Panc1 (cell line): ENCODE measurements at regions not wholly inside any gene's neighbourhood (a gene's known extent, or its start where the extent isn't known, plus 50 kb on each side); places are given as distances from the start of the nearest gene placed in this dataset.

Source experiments
- POLR2AphosphoS5 ChIP-seq: IDR thresholded peaks from 2 replicates; pipeline ENCODE4 v1.6.1; 2012; ENCODE audit warnings: mild to moderate bottlenecking, low read depth, low read length, moderate library complexity
- SIN3A ChIP-seq: IDR thresholded peaks from 2 replicates; pipeline ENCODE4 v1.6.1; 2012; ENCODE audit warnings: low read depth, mild to moderate bottlenecking, low read length, moderate library complexity, borderline replicate concordance; ENCODE audit not compliant: insufficient read depth
- TCF7L2 ChIP-seq: IDR thresholded peaks from 2 replicates; pipeline ENCODE4 v1.6.1; 2011; ENCODE audit warnings: mild to moderate bottlenecking, low read depth, low read length, inconsistent platforms
- TF ChIP-seq, protein P1 (sequence below): fragments of 450-650 bp; IDR thresholded peaks from 2 replicates; pipeline ENCODE4 v1.5.1; 2017; ENCODE audit warnings: mild to moderate bottlenecking
- TF ChIP-seq, protein P2 (sequence below), 2 experiments: IDR thresholded peaks; 2 replicates each; pipeline ENCODE4 v1.6.1; 2011 to 2012; ENCODE audit warnings: low read depth in 2 of 2, control low read depth in 1 of 2, low read length in 1 of 2, mild to moderate bottlenecking in 1 of 2, moderate library complexity in 1 of 2; ENCODE audit not compliant: insufficient read depth in 1 of 2

DNA sequence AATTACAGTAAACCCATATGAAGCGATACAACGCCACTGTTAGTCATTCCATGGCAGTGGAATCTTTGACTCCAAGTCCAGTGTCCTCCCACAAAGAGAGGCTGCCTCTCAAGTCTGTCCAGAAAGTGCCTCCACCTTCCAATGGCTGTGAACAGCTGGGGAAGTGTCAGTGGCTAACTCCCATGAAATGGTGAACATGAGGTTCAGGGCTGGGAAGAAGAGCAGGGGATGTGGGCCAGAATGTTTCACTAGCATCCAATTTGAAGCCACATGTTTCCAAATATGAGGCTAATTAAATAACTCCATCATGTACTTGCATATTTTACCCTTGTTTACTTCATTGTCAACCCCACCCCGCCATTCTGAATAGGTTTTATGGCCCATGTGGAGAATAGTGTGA is 53.1 kb upstream of the CHST15 start:
- TF ChIP-seq, protein P1, sequence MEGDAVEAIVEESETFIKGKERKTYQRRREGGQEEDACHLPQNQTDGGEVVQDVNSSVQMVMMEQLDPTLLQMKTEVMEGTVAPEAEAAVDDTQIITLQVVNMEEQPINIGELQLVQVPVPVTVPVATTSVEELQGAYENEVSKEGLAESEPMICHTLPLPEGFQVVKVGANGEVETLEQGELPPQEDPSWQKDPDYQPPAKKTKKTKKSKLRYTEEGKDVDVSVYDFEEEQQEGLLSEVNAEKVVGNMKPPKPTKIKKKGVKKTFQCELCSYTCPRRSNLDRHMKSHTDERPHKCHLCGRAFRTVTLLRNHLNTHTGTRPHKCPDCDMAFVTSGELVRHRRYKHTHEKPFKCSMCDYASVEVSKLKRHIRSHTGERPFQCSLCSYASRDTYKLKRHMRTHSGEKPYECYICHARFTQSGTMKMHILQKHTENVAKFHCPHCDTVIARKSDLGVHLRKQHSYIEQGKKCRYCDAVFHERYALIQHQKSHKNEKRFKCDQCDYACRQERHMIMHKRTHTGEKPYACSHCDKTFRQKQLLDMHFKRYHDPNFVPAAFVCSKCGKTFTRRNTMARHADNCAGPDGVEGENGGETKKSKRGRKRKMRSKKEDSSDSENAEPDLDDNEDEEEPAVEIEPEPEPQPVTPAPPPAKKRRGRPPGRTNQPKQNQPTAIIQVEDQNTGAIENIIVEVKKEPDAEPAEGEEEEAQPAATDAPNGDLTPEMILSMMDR = no peak
- TF ChIP-seq, protein P2, sequence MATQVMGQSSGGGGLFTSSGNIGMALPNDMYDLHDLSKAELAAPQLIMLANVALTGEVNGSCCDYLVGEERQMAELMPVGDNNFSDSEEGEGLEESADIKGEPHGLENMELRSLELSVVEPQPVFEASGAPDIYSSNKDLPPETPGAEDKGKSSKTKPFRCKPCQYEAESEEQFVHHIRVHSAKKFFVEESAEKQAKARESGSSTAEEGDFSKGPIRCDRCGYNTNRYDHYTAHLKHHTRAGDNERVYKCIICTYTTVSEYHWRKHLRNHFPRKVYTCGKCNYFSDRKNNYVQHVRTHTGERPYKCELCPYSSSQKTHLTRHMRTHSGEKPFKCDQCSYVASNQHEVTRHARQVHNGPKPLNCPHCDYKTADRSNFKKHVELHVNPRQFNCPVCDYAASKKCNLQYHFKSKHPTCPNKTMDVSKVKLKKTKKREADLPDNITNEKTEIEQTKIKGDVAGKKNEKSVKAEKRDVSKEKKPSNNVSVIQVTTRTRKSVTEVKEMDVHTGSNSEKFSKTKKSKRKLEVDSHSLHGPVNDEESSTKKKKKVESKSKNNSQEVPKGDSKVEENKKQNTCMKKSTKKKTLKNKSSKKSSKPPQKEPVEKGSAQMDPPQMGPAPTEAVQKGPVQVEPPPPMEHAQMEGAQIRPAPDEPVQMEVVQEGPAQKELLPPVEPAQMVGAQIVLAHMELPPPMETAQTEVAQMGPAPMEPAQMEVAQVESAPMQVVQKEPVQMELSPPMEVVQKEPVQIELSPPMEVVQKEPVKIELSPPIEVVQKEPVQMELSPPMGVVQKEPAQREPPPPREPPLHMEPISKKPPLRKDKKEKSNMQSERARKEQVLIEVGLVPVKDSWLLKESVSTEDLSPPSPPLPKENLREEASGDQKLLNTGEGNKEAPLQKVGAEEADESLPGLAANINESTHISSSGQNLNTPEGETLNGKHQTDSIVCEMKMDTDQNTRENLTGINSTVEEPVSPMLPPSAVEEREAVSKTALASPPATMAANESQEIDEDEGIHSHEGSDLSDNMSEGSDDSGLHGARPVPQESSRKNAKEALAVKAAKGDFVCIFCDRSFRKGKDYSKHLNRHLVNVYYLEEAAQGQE (IDR thresholded peaks at IDR 0.05; ENCODE audit: insufficient read depth in 1 of 2, low read depth in 2 of 2, low read length in 1 of 2) = no peak
- TF ChIP-seq POLR2AphosphoS5 = no peak
- TF ChIP-seq SIN3A = no peak
- no peak for TF ChIP-seq TCF7L2
